Hepatocyte (in vitro differentiated cells): ENCODE measurements at regions not wholly inside any gene's neighbourhood (a gene's known extent, or its start where the extent isn't known, plus 50 kb on each side); places are given as distances from the start of the nearest gene placed in this dataset.
A peak's percentile ranks its signal among the peaks of the same experiment; 100 is the strongest.

Source experiments
- DNase-seq: peaks from one replicate; pipeline ENCODE4 v3.0.0-alpha.2; 2016; ENCODE audit warnings: low spot score
- H2AFZ ChIP-seq: fragments of 200-600 bp; sonication (generic); 2 replicates; pipeline ENCODE4 v1.6.0; 2016; ENCODE audit warnings: antibody characterized with exemption, mild to moderate bottlenecking
- H3K27ac ChIP-seq: fragments of 200-600 bp; sonication (generic); 2 replicates; pipeline ENCODE4 v1.5.1; 2016; ENCODE audit warnings: mild to moderate bottlenecking
- H3K27me3 ChIP-seq: fragments of 200-600 bp; sonication (generic); 2 replicates; pipeline ENCODE4 v1.6.1; 2016
- H3K36me3 ChIP-seq: fragments of 200-600 bp; sonication (generic); replicated peaks from 2 replicates; pipeline ENCODE4 v1.5.1; 2016; ENCODE audit warnings: low read depth; ENCODE audit not compliant: insufficient read depth
- H3K4me1 ChIP-seq: fragments of 200-600 bp; sonication (generic); 2 replicates; pipeline ENCODE4 v1.5.1; 2016; ENCODE audit warnings: mild to moderate bottlenecking, moderate library complexity; ENCODE audit not compliant: insufficient read depth
- H3K4me2 ChIP-seq: fragments of 200-600 bp; sonication (generic); 2 replicates; pipeline ENCODE4 v1.6.0; 2016
- H3K4me3 ChIP-seq: fragments of 200-600 bp; sonication (generic); 2 replicates; pipeline ENCODE4 v1.5.1; 2016; ENCODE audit warnings: mild to moderate bottlenecking
- H3K79me2 ChIP-seq: fragments of 200-600 bp; sonication (generic); 2 replicates; pipeline ENCODE4 v1.6.0; 2017; ENCODE audit warnings: mild to moderate bottlenecking
- H3K9me2 ChIP-seq: fragments of 200-600 bp; sonication (generic); replicated peaks from 2 replicates; pipeline ENCODE4 v1.6.0; 2017; ENCODE audit warnings: mild to moderate bottlenecking; ENCODE audit not compliant: insufficient read depth
- H3K9me3 ChIP-seq: fragments of 200-600 bp; sonication (generic); 2 replicates; pipeline ENCODE4 v1.5.1; 2016; ENCODE audit warnings: low read depth, mild to moderate bottlenecking
- H4K20me1 ChIP-seq: fragments of 200-600 bp; sonication (generic); 2 replicates; pipeline ENCODE4 v1.6.0; 2016; ENCODE audit warnings: mild to moderate bottlenecking; ENCODE audit not compliant: insufficient read depth, poor library complexity, severe bottlenecking
- CTCF ChIP-seq: fragments of 200-600 bp; sonication (generic); IDR thresholded peaks from 2 replicates; pipeline ENCODE4 v1.5.1; 2016; ENCODE audit warnings: antibody characterized with exemption, mild to moderate bottlenecking; ENCODE audit not compliant: poor library complexity
- EZH2 ChIP-seq: fragments of 200-600 bp; sonication (generic); IDR thresholded peaks from 2 replicates; pipeline ENCODE4 v1.6.1; 2016; ENCODE audit warnings: antibody characterized with exemption, mild to moderate bottlenecking, borderline replicate concordance
- EZH2phosphoT487 ChIP-seq: fragments of 200-600 bp; sonication (generic); IDR thresholded peaks from one replicate; pipeline ENCODE4 v1.6.1; 2018; ENCODE audit warnings: antibody characterized with exemption, mild to moderate bottlenecking, low read depth, moderate library complexity; ENCODE audit not compliant: unreplicated experiment, severe bottlenecking
- WGBS: methylation state at CpG from one replicate; pipeline ENCODE4 v1.1.6; 2016; ENCODE audit warnings: low lambda C conversion rate; ENCODE audit errors: missing lambda C conversion rate; 5-methylcytosine and 5-hydroxymethylcytosine counted together

- Histone ChIP-seq H3K36me3 (no peaks in the 10 kb centered on the region), H3K4me2 (no peak overlapping the region), H3K27me3 (no peaks in the 10 kb centered on the region), H3K79me2 (no peaks in the 10 kb centered on the region), H3K9me3 (no peaks in the 10 kb centered on the region), H2AFZ (no peak overlapping the region), H3K9me2 (no peaks in the 10 kb centered on the region), H4K20me1 (no peaks in the 10 kb centered on the region), H3K4me3 (no peak overlapping the region), H3K27ac (peak overlapping the region; percentile 50), H3K4me1 (peaks cover 10% of the 10 kb centered on the region)
- peak; percentile 55 for DNase-seq
- 30% methylated on average over 6 of the region's 6 CpGs for WGBS
- TF ChIP-seq CTCF (no peak), EZH2phosphoT487 (no peak), EZH2 (no peak)
Observed at GRCh38 chr6:21371676-21372171, 221.8 kb upstream of the SOX4 start.

GRCh38 chr6:21375151-21376116, 218.1 kb upstream of the SOX4 start:
- WGBS: 53% methylated on average over 11 of the region's 11 CpGs
- no peaks in the 10 kb centered on the region for H4K20me1 ChIP-seq
- no peak overlapping the region for H2AFZ ChIP-seq
- H3K79me2 ChIP-seq: no peaks in the 10 kb centered on the region
- DNase-seq: no peak
- TF ChIP-seq EZH2phosphoT487 (no peak), EZH2 (no peak)
- H3K4me3 ChIP-seq: no peak overlapping the region
- H3K9me2 ChIP-seq: no peaks in the 10 kb centered on the region
- H3K36me3 ChIP-seq: no peaks in the 10 kb centered on the region
- no peaks in the 10 kb centered on the region for H3K27me3 ChIP-seq
- H3K27ac ChIP-seq: no peak overlapping the region
- H3K9me3 ChIP-seq: no peaks in the 10 kb centered on the region
- no peak overlapping the region for H3K4me2 ChIP-seq
- H3K4me1 ChIP-seq: peaks cover 10% of the 10 kb centered on the region

- H3K27me3 ChIP-seq: no peaks in the 10 kb centered on the region
- no peak overlapping the region for H3K4me3 ChIP-seq
- no peaks in the 10 kb centered on the region for H3K36me3 ChIP-seq
- no peak overlapping the region for H3K27ac ChIP-seq
- no peak overlapping the region for H3K4me2 ChIP-seq
- no peak overlapping the region for H2AFZ ChIP-seq
- H3K9me3 ChIP-seq: no peaks in the 10 kb centered on the region
- H3K79me2 ChIP-seq: no peaks in the 10 kb centered on the region
- TF ChIP-seq EZH2phosphoT487 (no peak), CTCF (no peak), EZH2 (no peak)
- no peaks in the 10 kb centered on the region for H4K20me1 ChIP-seq
- H3K9me2 ChIP-seq: no peaks in the 10 kb centered on the region
- peaks cover 4% of the 10 kb centered on the region for H3K4me1 ChIP-seq
- 71% methylated on average over 6 of the region's 6 CpGs for WGBS
- DNase-seq: no peak
Observed at GRCh38 chr6:21377356-21377755, 216.2 kb upstream of the SOX4 start.

- Histone ChIP-seq H4K20me1 (no peaks in the 10 kb centered on the region), H3K27me3 (no peaks in the 10 kb centered on the region), H3K27ac (peak overlapping the region; percentile 56), H3K4me1 (peaks cover 6% of the 10 kb centered on the region), H3K9me2 (no peaks in the 10 kb centered on the region), H3K79me2 (no peaks in the 10 kb centered on the region), H3K4me2 (no peak overlapping the region), H3K4me3 (no peak overlapping the region), H2AFZ (no peak overlapping the region), H3K36me3 (no peaks in the 10 kb centered on the region), H3K9me3 (no peaks in the 10 kb centered on the region)
- 53% methylated on average over 3 of the region's 3 CpGs for WGBS
- DNase-seq: peak; percentile 28
- no peak for TF ChIP-seq CTCF
- no peak for TF ChIP-seq EZH2phosphoT487
- TF ChIP-seq EZH2: no peak
Observed at GRCh38 chr6:21381331-21381963, 212.1 kb upstream of the SOX4 start.
